GM21717 (cell line): ENCODE measurements at regions not wholly inside any gene's neighbourhood (a gene's known extent, or its start where the extent isn't known, plus 50 kb on each side); places are given as distances from the start of the nearest gene placed in this dataset.

Source experiments
- ATAC-seq: cut with Tn5 transposase; IDR thresholded peaks from one replicate; pipeline ENCODE4 v1.9.1; 2021; ENCODE audit warnings: mild to moderate bottlenecking, moderate library complexity; ENCODE audit not compliant: unreplicated experiment

GRCh38 chr3:156620901-156621300 is 53.5 kb upstream of the TIPARP start:
- no peak for ATAC-seq

- no peak for ATAC-seq
Observed at GRCh38 chr3:156620260-156620659, 54.1 kb upstream of the TIPARP start.

- ATAC-seq = no peak
Observed at GRCh38 chr3:156619376-156619775, 55.0 kb upstream of the TIPARP start.

- no peak for ATAC-seq
Observed at GRCh38 chr3:156617781-156618180, 56.6 kb upstream of the TIPARP start.

- ATAC-seq = no peak
Observed at GRCh38 chr3:156617145-156617544, 57.2 kb upstream of the TIPARP start.

GRCh38 chr3:156615592-156616173 is 58.7 kb upstream of the TIPARP start:
- no peak for ATAC-seq

- ATAC-seq = no peak
Observed at GRCh38 chr3:156614642-156615511, 59.5 kb upstream of the TIPARP start.

- ATAC-seq = no peak
Observed at GRCh38 chr3:156612903-156613302, 58.0 kb upstream of the SSR3 start.

GRCh38 chr3:156611870-156612494 is 57.1 kb upstream of the SSR3 start:
- ATAC-seq = no peak

- no peak for ATAC-seq
Observed at GRCh38 chr3:156610154-156610553, 55.2 kb upstream of the SSR3 start.

GRCh38 chr3:156609546-156609945 is 54.6 kb upstream of the SSR3 start:
- ATAC-seq = no peak

GRCh38 chr3:156608601-156609514 is 53.9 kb upstream of the SSR3 start:
- no peak for ATAC-seq

GRCh38 chr3:156606729-156607128 is 51.8 kb upstream of the SSR3 start:
- peak; percentile 55 for ATAC-seq

- no peak for ATAC-seq
Observed at GRCh38 chr3:156605686-156606605, 51.0 kb upstream of the SSR3 start.

- ATAC-seq = no peak
Observed at GRCh38 chr3:156604642-156605144, 49.8 kb upstream of the SSR3 start.
